SKM-1 treated with dmso at 0.1 percent for 144 hours (cell line): ENCODE measurements at regions not wholly inside any gene's neighbourhood (a gene's known extent, or its start where the extent isn't known, plus 50 kb on each side); places are given as distances from the start of the nearest gene placed in this dataset.
"Not testable (repeated sequence)": the region's sequence is repeated elsewhere in the genome, so short reads cannot be mapped to it uniquely, and the experiment has no call there.

Experiments used
- DNase-seq: peaks from one replicate; lab custom pipeline; 2025; ENCODE audit not compliant: unreplicated experiment; lab: John Stamatoyannopoulos, UW

DNA sequence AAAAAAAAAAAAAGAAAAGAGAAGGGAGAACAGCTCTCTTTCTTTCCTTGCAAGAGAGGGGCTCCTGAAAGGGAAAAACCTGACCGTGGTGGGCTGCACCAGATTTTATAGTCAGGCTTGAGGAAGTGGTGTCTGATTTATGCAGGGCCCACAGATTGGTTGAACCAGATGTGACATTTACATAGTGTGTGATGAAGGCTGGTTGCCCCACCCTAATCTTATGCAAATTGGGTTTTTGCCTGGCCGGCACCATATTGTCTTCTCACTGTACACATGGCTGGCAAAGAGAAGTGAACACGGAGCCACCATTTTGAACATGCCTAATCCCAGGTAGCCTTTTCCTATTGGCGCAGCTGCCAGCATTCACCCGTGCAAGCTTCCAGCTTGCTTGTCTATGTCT is 154.4 kb downstream of the OXSM start:
- DNase-seq = no peak

DNA sequence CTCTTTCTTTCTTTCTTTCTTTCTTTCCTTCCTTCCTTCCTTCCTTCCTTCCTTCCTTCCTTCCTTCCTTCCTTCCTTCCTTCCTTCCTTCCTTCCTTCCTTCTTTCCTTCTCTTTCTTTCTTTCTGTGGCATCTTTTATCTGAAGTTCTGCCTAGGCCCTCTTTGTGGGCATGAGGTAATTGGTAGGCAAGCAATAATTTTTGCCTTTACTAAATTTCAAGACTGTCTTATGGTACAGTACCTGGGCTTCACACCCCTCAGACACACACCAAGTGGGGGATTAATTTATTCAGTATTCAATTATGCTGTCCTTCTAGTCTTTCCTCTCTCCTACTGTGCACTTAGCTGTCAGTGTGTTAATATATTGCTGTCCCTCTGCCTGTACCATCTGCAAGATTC is 155.5 kb downstream of the OXSM start:
- no peak for DNase-seq

DNA sequence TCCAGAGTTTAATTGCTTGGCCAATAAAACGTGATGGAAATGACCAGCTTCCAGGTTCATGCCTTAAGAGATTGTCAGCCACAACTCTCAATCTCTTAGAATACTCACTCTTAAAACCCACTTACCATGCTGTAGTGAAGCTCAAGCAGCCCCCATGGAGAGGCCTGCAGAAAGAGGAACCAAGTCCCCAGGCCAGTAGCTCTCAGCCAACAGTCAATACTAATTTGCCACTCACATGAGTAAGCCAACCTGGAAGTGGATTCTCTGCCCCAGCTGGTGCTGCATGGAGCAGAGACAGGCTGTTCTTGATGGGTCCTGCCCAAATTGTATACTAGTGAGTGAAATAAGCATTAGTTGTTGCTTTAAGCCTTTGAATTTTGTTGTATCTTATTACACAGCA is 155.9 kb downstream of the OXSM start:
- no peak for DNase-seq

DNA sequence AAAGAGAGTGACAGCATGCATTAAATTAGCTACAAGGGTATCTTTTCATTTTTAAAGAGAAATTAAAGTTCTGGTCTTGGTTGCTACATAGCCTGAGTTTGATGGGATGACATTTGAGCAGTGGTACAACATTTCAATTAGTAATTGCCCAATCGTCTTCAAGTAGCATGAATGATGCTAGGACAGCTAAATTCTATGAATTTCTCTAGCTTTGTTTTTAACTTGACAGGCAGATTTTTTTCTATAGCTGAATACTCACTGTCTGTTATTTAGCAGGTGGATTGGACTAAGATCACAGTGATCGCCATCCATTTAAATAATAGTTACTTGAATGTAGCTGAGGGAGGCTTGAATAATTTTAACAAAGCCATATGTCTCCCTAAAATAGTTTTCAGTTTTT is 162.2 kb downstream of the OXSM start:
- DNase-seq = no peak

- no peak for DNase-seq
Measured at GRCh38 chr3:25957026-25957425, 167.1 kb downstream of the OXSM start.

- no peak for DNase-seq
Measured at GRCh38 chr3:25960776-25961175, 170.9 kb downstream of the OXSM start.

DNA sequence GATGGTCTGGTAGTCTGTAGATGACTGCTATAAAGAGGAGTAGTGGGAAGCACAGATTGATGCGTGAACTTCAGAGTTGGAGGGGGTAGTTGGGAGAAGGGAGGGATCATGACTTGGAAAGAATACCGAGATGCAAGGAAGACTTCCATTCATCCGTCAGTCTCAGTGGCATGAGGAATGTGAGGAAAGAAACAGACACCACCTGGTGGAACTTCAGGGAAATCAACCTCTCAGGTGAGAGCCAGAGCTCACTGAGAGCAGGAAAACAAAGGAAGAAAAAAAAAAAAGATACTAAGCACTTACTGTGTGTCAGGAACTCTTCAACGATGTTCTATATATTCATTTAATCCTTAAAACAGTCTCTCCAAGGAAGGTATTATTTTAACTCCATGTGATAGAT is 172.4 kb downstream of the OXSM start:
- no peak for DNase-seq

GRCh38 chr3:25964141-25964540 is 174.3 kb downstream of the OXSM start:
- no peak for DNase-seq

GRCh38 chr3:25967385-25967784 is 177.5 kb downstream of the OXSM start:
- no peak for DNase-seq

DNA sequence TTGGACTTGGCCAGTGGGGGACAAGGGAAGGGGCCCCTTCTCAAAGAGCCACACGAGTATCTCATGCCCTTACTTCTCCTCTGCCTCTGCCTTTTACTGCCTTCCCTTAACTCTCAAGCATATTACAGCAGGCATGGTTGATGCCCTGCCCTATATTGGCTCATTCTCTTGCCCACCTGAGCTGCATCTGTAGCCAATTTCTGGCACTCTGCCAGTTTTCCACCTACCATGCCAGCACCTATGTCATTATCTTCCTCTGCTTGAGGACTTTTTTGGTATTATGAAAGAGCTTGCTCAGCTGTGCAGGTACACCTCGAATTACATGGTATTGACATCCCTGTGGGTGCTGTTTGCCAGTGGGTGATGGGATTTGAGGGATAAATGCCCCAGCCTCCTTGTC is 181.8 kb downstream of the OXSM start:
- no peak for DNase-seq

DNA sequence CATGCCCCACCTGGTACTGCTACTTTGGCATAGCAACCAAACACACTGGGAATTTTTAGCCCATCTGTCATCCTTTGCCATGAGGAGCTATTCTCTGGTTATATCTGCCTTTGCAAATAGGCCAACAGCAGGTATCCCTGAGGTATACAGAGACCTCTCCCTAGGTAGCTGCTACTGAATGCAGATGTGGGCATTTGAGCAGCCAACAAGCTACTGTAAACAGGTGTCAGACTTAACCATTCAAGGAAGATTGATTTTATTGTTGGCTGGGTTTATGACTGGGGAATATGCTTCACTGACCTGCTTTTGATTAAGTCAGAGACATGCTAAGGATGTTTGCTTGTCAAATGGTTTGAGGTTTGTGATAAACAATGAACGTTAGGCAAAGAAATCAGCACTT is 183.2 kb downstream of the OXSM start:
- no peak for DNase-seq

- no peak for DNase-seq
Measured at GRCh38 chr3:25982756-25983155, 192.9 kb downstream of the OXSM start.

DNA sequence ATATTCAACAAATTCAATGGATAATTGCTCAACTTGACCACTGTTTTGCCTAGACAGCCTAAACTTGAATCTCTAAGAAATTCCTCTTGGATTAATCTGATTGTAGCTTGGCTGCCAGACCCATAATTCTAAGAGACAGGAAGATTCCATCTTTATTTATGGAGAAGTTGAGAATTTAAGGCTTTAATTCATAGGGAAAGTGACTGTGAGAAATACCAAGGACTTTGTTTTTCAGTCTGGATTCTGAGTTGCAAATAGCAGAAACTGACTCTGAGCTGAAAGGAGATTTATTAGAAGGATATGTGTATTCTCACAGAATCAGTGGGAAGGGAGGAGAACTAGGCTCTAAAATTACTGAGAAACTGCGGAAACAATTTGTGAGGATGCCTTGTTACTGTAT is 195.7 kb downstream of the OXSM start:
- no peak for DNase-seq

GRCh38 chr3:25992606-25993005 is 202.7 kb downstream of the OXSM start:
- no peak for DNase-seq

DNA sequence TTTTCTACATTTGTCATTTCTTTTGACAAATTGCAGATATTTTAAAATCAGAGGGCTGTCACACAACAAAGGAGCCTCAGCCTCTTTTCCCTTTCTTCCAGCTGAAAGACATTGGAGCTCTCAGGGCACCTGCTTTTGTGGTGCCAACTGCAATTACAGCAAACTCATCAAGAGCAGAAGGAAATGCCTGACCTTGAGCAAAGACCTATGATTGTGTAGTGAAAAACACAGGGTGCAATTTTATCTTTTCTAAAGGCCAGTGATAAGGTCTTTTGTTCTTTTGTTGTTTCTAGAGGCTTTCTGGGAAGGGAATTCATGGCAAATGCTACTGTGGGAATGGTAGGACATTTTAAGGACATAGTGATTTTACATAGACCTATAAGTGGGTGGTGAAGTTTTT is 214.3 kb downstream of the OXSM start:
- no peak for DNase-seq

- DNase-seq = no peak
Measured at GRCh38 chr3:26011276-26011675, 221.4 kb downstream of the OXSM start.

GRCh38 chr3:26012241-26012745 is 222.4 kb downstream of the OXSM start:
- no peak for DNase-seq

- no peak for DNase-seq
Measured at GRCh38 chr3:26015752-26016151, 225.9 kb downstream of the OXSM start.

- DNase-seq = no peak
Measured at GRCh38 chr3:26018889-26019288, 229.0 kb downstream of the OXSM start.

DNA sequence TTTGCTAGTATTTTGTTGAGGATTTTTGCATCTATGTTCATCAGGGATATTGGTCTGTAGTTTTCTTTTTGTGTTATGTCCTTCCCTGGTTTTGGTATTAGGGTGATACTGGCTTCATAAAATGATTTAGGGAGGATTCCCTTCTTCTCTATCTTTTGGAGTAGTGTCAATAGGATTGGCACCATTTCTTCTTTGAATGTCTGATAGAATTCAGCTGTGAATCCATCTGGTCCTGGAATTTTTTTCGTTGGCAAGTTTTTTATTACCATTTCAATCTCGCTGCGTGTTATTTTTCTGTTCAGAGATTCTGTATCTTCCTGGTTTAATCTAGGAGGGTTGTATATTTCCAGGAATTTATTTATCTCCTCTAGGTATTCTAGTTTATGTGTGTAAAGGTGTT is 234.3 kb downstream of the OXSM start:
- DNase-seq = not testable (repeated sequence)

DNA sequence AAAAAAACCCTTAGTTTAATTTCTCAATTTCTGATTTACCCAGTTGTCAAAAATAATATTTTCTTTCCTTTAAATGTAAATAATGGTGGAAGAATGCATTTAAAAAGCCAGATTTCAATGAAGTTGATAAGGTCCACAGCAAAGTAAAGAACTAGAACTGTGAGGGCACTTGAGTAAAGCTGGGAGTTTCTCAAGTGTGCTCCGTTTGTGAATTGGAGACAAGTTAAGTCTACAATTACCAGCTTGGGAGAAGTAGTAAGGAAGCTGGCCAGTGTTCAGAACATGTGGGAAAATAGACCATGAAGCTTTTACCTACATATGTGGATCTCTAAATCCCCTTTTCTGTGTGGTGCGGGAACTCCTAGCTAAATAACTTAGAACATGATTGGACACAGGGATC is 239.4 kb downstream of the OXSM start:
- DNase-seq = no peak

DNA sequence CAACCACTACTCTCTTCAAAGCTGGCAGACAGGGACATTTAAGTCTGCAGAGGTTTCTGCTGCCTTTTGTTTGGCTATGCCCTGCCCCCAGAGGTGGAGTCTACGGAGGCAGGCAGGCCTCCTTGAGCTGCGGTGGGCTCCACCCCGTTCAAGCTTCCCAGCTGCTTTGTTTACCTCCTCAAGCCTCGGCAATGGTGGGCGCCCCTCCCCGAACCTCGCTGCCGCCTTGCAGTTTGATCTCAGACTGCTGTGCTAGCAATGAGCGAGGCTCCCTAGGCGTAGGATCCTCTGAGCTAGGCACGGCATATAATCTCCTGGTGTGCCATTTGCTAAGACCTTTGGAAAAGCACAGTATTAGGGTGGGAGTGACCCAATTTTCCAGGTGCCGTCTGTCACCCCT is 252.2 kb downstream of the OXSM start:
- not testable (repeated sequence) for DNase-seq

DNA sequence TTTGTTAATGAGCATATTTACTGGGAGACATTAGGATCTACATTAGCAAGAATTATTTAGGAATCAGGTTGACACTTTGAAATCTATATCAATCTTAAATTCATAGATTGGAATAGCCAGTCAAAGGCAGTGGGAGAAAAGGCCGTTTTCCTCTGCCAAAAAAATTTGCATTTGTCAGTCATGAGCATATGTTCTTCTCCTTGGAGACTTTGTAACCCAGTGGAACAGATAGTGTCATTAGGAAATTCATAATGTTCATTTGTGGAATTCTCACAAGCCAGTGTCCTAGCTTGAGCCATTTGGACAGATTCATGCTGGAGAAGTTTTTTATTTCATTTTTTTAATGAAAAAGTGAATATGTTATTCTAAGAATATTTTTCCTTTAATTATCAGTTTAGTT is 260.1 kb downstream of the OXSM start:
- DNase-seq = no peak

- no peak for DNase-seq
Measured at GRCh38 chr3:26050776-26051175, 260.9 kb downstream of the OXSM start.
